AG09309 (cell line): ENCODE measurements at regions not wholly inside any gene's neighbourhood (a gene's known extent, or its start where the extent isn't known, plus 50 kb on each side); places are given as distances from the start of the nearest gene placed in this dataset.

ENCODE experiments used
- DNase-seq: peaks from one replicate; pipeline ENCODE4 v3.0.0-alpha.2; 2010; ENCODE audit warnings: low read depth
- H3K4me3 ChIP-seq: 2 replicates; pipeline ENCODE4 v1.5.1; 2011; ENCODE audit warnings: mild to moderate bottlenecking, low read depth, low read length, moderate library complexity; ENCODE audit not compliant: control insufficient read depth
- CTCF ChIP-seq: IDR thresholded peaks from 2 replicates; pipeline ENCODE4 v1.5.1; 2011; ENCODE audit warnings: mild to moderate bottlenecking, low read depth, low read length, inconsistent platforms; ENCODE audit not compliant: insufficient read depth, control insufficient read depth; ENCODE audit errors: missing control alignments

- TF ChIP-seq CTCF = no peak
- DNase-seq = no peak
- H3K4me3 ChIP-seq = no peak overlapping the region
Measured at GRCh38 chr7:145893925-145894535, 222.6 kb upstream of the CNTNAP2 start.

DNA sequence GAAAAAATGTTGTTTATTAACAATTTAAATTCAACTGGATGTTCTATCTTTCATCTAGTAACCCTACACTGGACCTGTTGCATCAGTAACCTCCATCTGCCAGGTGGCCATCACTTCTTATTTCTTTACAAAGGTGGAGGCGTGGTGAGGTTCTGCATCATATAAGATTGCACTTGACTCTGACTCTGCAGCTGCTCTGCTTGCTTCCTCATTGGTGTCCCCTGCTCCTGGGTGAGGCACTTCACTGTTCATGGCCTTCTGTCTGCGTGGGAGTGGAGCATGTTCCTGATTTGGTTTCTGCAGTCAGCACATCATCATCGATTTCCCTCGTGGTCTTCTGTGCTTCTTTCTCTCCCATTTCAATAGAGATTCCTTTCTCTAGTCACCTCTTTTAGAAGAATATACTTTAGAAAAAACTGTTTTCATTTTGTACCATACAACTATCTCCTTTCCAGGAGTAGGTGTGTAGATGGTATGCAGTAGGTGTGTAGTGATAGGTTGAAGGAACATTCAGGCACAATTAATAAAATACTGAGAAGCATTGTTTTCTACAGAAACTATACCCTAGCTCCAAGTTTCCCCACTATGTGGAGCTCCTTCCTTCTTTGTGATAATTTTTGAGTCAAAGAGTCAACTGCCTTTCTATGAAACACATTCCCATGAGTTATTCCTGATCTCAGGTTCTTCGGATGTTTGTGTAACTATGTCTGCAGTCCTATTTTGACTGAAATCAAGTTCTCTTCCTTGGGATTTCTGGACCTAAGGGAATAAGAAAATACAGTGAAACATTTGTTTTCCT, 231.7 kb upstream of the CNTNAP2 start:
- H3K4me3 ChIP-seq = no peak overlapping the region
- TF ChIP-seq CTCF = no peak
- no peak for DNase-seq

GRCh38 chr7:145876376-145876775, 240.2 kb upstream of the CNTNAP2 start:
- no peak for DNase-seq
- TF ChIP-seq CTCF = no peak
- no peak overlapping the region for H3K4me3 ChIP-seq

DNA sequence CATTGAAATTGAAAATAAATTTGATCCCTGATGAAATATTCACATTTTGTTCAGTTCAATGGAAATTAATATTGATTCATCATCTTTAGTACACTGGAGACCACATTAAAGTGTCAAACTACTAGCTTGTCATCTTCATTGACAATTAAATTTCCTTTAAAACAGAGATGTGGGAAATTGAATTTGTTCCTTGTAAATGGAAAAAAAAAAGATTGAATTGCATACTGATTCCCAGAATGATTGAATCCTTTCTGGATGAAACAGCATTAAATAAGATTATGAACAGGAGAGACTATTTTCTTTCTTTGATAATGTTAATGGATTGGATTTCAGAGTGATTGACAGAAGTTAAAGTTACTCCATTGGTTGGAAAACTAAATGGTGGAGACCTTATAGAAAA, 241.3 kb upstream of the CNTNAP2 start:
- DNase-seq = no peak
- no peak overlapping the region for H3K4me3 ChIP-seq
- no peak for TF ChIP-seq CTCF

DNA sequence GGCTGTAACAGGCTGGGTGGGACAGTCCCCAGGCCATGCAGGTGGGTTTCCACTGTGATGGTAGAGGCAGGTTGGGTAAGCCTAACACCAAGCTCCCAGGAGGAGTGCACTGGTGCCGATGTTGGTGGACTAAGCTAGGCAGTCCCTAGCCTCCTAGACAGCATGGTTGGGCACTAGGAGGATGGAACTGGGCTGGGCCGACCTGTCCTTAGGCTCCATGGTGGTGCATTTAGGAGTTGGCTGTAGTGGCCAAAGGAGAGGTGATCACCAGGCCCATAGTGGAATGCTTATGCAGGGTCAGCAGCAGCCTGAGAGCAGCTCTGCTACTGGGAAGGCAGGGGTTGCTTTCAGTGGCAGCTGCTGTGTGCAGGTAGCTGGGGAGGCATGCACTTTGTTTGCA, 247.7 kb upstream of the CNTNAP2 start:
- no peak for DNase-seq

GRCh38 chr7:145862212-145862611, 254.4 kb upstream of the CNTNAP2 start:
- DNase-seq = no peak
- TF ChIP-seq CTCF = no peak
- no peak overlapping the region for H3K4me3 ChIP-seq

More for the DNA sequence above, 247.7 kb upstream of the CNTNAP2 start:
- TF ChIP-seq CTCF = no peak
- no peak overlapping the region for H3K4me3 ChIP-seq
